ENCODE measurements at regions not wholly inside any gene's neighbourhood (a gene's known extent, or its start where the extent isn't known, plus 50 kb on each side); places are given as distances from the start of the nearest gene placed in this dataset.

DNA sequence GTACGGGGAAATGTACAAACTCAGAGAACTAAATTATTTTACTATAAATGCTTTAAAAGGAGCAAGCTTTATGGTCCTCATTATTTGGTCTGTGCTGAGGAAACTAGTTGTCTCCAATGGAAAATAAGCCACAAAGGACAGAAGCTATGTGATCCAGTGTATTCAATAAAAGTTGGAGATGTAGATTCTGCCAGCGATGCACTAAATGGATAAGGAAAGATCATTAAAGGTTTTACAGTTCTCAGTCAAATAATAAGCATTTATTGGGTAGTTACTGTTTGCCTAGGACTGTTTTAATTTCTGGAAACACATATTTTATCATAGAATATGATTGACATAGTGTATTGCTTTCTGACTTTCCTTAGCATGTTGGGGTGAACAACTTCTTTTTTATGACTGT is 458.9 kb upstream of the STXBP6 start:
- no peaks in the 10 kb centered on the region for H4K20me1 ChIP-seq (ENCODE audit: control insufficient read depth, extremely low read depth, insufficient read depth, low read length)
- no peaks in the 10 kb centered on the region for H3K9me3 ChIP-seq (ENCODE audit: control insufficient read depth, insufficient read depth, low read depth, low read length)
- H3K27ac ChIP-seq (ENCODE audit: insufficient read depth, low read length), result no peak overlapping the region
- TF ChIP-seq, protein P1, sequence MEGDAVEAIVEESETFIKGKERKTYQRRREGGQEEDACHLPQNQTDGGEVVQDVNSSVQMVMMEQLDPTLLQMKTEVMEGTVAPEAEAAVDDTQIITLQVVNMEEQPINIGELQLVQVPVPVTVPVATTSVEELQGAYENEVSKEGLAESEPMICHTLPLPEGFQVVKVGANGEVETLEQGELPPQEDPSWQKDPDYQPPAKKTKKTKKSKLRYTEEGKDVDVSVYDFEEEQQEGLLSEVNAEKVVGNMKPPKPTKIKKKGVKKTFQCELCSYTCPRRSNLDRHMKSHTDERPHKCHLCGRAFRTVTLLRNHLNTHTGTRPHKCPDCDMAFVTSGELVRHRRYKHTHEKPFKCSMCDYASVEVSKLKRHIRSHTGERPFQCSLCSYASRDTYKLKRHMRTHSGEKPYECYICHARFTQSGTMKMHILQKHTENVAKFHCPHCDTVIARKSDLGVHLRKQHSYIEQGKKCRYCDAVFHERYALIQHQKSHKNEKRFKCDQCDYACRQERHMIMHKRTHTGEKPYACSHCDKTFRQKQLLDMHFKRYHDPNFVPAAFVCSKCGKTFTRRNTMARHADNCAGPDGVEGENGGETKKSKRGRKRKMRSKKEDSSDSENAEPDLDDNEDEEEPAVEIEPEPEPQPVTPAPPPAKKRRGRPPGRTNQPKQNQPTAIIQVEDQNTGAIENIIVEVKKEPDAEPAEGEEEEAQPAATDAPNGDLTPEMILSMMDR (conservative IDR thresholded peaks at IDR 0.05 in 1 of 2, IDR thresholded peaks at IDR 0.05 in 1 of 2; ENCODE audit: low read depth in 1 of 2, low read length in 2 of 2), result no peak
- TF ChIP-seq EZH2 (IDR thresholded peaks at IDR 0.05; ENCODE audit: low read length, missing control alignments), result no peak
- no peaks in the 10 kb centered on the region for H3K27me3 ChIP-seq (ENCODE audit: control insufficient read depth, insufficient read depth, low read length)
- no peak overlapping the region for H2AFZ ChIP-seq (ENCODE audit: low read length)
- H3K4me2 ChIP-seq (ENCODE audit: extremely low read depth, insufficient read depth, low read length), result no peak overlapping the region
- H3K36me3 ChIP-seq (ENCODE audit: control insufficient read depth, insufficient read depth, low read length), result no peaks in the 10 kb centered on the region
- no peak overlapping the region for H3K9ac ChIP-seq (ENCODE audit: insufficient read depth, low read length)
- no peaks in the 10 kb centered on the region for H3K79me2 ChIP-seq (ENCODE audit: control insufficient read depth, insufficient read depth, low read length)
- no peak for DNase-seq (ENCODE audit: low read depth in 2 of 2)
- no peak overlapping the region for H3K4me3 ChIP-seq (replicated peaks in 1 of 4; ENCODE audit: control extremely low read depth in 1 of 4, insufficient read depth in 1 of 4, low read depth in 3 of 4, low read length in 4 of 4)
- no peaks in the 10 kb centered on the region for H3K4me1 ChIP-seq (ENCODE audit: control insufficient read depth, extremely low read depth, insufficient read depth, low read length)

DNA sequence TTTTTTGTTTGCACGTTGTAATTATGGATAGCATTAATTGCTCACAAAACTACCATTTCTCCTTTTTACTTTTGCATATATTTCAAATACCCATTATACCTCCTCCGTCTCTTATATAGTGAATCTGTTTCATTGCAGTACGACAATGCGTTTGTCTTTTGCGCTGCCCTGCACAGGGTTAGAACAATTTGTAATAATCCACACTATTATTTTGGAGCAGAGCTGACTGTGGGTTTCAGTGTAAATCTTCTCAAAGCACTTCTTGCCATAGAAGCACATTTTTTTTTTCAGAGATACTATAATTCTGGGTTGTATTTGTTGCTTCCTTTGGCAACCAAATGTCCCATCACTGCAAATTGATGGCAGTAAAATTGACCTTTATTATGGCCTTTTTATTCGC is 451.8 kb upstream of the STXBP6 start:
- H2AFZ ChIP-seq (ENCODE audit: low read length), result no peak overlapping the region
- H3K9me3 ChIP-seq (ENCODE audit: control insufficient read depth, insufficient read depth, low read depth, low read length), result no peaks in the 10 kb centered on the region
- no peaks in the 10 kb centered on the region for H3K79me2 ChIP-seq (ENCODE audit: control insufficient read depth, insufficient read depth, low read length)
- H3K27me3 ChIP-seq (ENCODE audit: control insufficient read depth, insufficient read depth, low read length), result no peaks in the 10 kb centered on the region
- no peak overlapping the region for H3K4me3 ChIP-seq (replicated peaks in 1 of 4; ENCODE audit: control extremely low read depth in 1 of 4, insufficient read depth in 1 of 4, low read depth in 3 of 4, low read length in 4 of 4)
- H3K9ac ChIP-seq (ENCODE audit: insufficient read depth, low read length), result no peak overlapping the region
- DNase-seq (ENCODE audit: low read depth in 2 of 2), result no peak
- H3K27ac ChIP-seq (ENCODE audit: insufficient read depth, low read length), result no peak overlapping the region
- no peaks in the 10 kb centered on the region for H3K4me1 ChIP-seq (ENCODE audit: control insufficient read depth, extremely low read depth, insufficient read depth, low read length)
- no peaks in the 10 kb centered on the region for H3K36me3 ChIP-seq (ENCODE audit: control insufficient read depth, insufficient read depth, low read length)
- TF ChIP-seq, protein P1 (conservative IDR thresholded peaks at IDR 0.05 in 1 of 2, IDR thresholded peaks at IDR 0.05 in 1 of 2; ENCODE audit: low read depth in 1 of 2, low read length in 2 of 2), result no peak
- no peak for TF ChIP-seq EZH2 (IDR thresholded peaks at IDR 0.05; ENCODE audit: low read length, missing control alignments)
- H4K20me1 ChIP-seq (ENCODE audit: control insufficient read depth, extremely low read depth, insufficient read depth, low read length), result no peaks in the 10 kb centered on the region
- H3K4me2 ChIP-seq (ENCODE audit: extremely low read depth, insufficient read depth, low read length), result no peak overlapping the region

DNA sequence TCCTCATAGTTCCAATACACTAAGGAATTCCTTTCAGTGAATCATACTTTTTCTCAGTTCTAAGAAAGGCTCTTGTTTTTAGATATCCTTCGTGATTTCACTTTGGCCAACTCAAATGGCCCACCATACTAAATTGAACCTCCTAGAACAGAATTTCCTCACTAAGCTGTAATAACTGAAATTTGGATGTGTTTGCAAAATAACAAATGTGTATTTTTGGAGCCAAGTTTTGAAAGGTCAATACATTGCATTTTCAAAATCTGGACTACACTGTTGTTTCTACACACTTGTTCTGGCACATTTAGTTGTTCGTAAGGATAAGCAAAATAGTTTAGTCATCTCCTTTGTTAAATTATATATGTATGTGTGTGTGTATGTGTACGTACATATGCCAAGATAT is 439.0 kb upstream of the STXBP6 start:
- Histone ChIP-seq H3K36me3 (ENCODE audit: control insufficient read depth, insufficient read depth, low read length) (no peaks in the 10 kb centered on the region), H3K4me3 (replicated peaks in 1 of 4; ENCODE audit: control extremely low read depth in 1 of 4, insufficient read depth in 1 of 4, low read depth in 3 of 4, low read length in 4 of 4) (no peak overlapping the region), H3K27me3 (ENCODE audit: control insufficient read depth, insufficient read depth, low read length) (no peaks in the 10 kb centered on the region), H3K4me1 (ENCODE audit: control insufficient read depth, extremely low read depth, insufficient read depth, low read length) (no peaks in the 10 kb centered on the region), H3K27ac (ENCODE audit: insufficient read depth, low read length) (no peak overlapping the region), H3K9ac (ENCODE audit: insufficient read depth, low read length) (no peak overlapping the region), H2AFZ (ENCODE audit: low read length) (no peak overlapping the region), H3K9me3 (ENCODE audit: control insufficient read depth, insufficient read depth, low read depth, low read length) (no peaks in the 10 kb centered on the region), H4K20me1 (ENCODE audit: control insufficient read depth, extremely low read depth, insufficient read depth, low read length) (no peaks in the 10 kb centered on the region), H3K4me2 (ENCODE audit: extremely low read depth, insufficient read depth, low read length) (no peak overlapping the region), H3K79me2 (ENCODE audit: control insufficient read depth, insufficient read depth, low read length) (no peaks in the 10 kb centered on the region)
- no peak for DNase-seq (ENCODE audit: low read depth in 2 of 2)
- no peak for TF ChIP-seq EZH2 (IDR thresholded peaks at IDR 0.05; ENCODE audit: low read length, missing control alignments)
- TF ChIP-seq, protein P1 (conservative IDR thresholded peaks at IDR 0.05 in 1 of 2, IDR thresholded peaks at IDR 0.05 in 1 of 2; ENCODE audit: low read depth in 1 of 2, low read length in 2 of 2), result no peak

Measured in fibroblast of lung (primary cell).